Tibial artery (tissue), 4 donors: ENCODE measurements at regions not wholly inside any gene's neighbourhood (a gene's known extent, or its start where the extent isn't known, plus 50 kb on each side); places are given as distances from the start of the nearest gene placed in this dataset.

ENCODE experiments used
- DNase-seq, 2 donors: peaks; one replicate each; pipeline ENCODE4 v3.0.0-alpha.2; 2019
- H3K27ac ChIP-seq, 2 donors: fragments of 200-600 bp; sonication (generic) in 1 of 2; 1 replicate in 1 of 2; 2 replicates in 1 of 2; pipeline ENCODE4 v1.5.1; 2018 to 2019; ENCODE audit warnings: mild to moderate bottlenecking in 1 of 2
- H3K27me3 ChIP-seq, 2 donors: fragments of 200-600 bp; sonication (generic) in 1 of 2; one replicate each; pipeline versions ENCODE4 v1.5.1 to v1.6.0; 2016 to 2019
- H3K36me3 ChIP-seq, 3 donors: fragments of 200-600 bp; sonication (generic) in 2 of 3; one replicate each; pipeline ENCODE4 v1.5.1; 2016 to 2019; ENCODE audit warnings: mild to moderate bottlenecking in 2 of 3
- H3K4me1 ChIP-seq, 4 donors: fragments of 200-600 bp; sonication (generic) in 2 of 4; 1 replicate in 3 of 4; 2 replicates in 1 of 4; pipeline ENCODE4 v1.5.1; 2016 to 2019
- H3K4me3 ChIP-seq, 2 donors: fragments of 200-600 bp; sonication (generic) in 1 of 2; 1 replicate in 1 of 2; 2 replicates in 1 of 2; pipeline ENCODE4 v1.5.1; 2018 to 2019; ENCODE audit warnings: mild to moderate bottlenecking in 2 of 2
- H3K9me3 ChIP-seq, 3 donors: fragments of 200-600 bp; sonication (generic) in 1 of 3; one replicate each; pipeline ENCODE4 v1.5.1; 2016 to 2019
- intact Hi-C: fragments of 100-400 bp; cut with DNase I; formaldehyde crosslinking; loops from one replicate; pipeline ENCODE4 v1.15.0; 2023; ENCODE audit warnings: low total_unique reads
- TF ChIP-seq, protein P1 (sequence below), 2 experiments: fragments of 200-600 bp in 1 of 2; fragments of 450-650 bp in 1 of 2; IDR thresholded peaks; one replicate each; pipeline ENCODE4 v1.5.1; 2017 to 2019; ENCODE audit warnings: antibody characterized with exemption in 2 of 2, mild to moderate bottlenecking in 1 of 2, moderate library complexity in 1 of 2

- no peaks in the 10 kb centered on the region for H3K4me1 ChIP-seq
- no peaks in the 10 kb centered on the region for H3K36me3 ChIP-seq
- no peak overlapping the region for H3K27ac ChIP-seq
- H3K4me3 ChIP-seq: no peak overlapping the region
- intact Hi-C loops: no loop called here
- no peaks in the 10 kb centered on the region for H3K9me3 ChIP-seq
- no peak for DNase-seq
- no peaks in the 10 kb centered on the region for H3K27me3 ChIP-seq
- TF ChIP-seq, protein P1, sequence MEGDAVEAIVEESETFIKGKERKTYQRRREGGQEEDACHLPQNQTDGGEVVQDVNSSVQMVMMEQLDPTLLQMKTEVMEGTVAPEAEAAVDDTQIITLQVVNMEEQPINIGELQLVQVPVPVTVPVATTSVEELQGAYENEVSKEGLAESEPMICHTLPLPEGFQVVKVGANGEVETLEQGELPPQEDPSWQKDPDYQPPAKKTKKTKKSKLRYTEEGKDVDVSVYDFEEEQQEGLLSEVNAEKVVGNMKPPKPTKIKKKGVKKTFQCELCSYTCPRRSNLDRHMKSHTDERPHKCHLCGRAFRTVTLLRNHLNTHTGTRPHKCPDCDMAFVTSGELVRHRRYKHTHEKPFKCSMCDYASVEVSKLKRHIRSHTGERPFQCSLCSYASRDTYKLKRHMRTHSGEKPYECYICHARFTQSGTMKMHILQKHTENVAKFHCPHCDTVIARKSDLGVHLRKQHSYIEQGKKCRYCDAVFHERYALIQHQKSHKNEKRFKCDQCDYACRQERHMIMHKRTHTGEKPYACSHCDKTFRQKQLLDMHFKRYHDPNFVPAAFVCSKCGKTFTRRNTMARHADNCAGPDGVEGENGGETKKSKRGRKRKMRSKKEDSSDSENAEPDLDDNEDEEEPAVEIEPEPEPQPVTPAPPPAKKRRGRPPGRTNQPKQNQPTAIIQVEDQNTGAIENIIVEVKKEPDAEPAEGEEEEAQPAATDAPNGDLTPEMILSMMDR (IDR thresholded peaks at IDR 0.05): no peak
These were observed 532.9 kb downstream of the SLITRK6 start for GRCh38 chr13:85266331-85266730.

GRCh38 chr13:85265296-85265695 lies 533.9 kb downstream of the SLITRK6 start:
- TF ChIP-seq, protein P1 (IDR thresholded peaks at IDR 0.05): no peak
- Histone ChIP-seq H3K4me1 (no peaks in the 10 kb centered on the region), H3K36me3 (no peaks in the 10 kb centered on the region), H3K4me3 (no peak overlapping the region), H3K27me3 (no peaks in the 10 kb centered on the region), H3K9me3 (no peaks in the 10 kb centered on the region), H3K27ac (no peak overlapping the region)
- intact Hi-C loops: no loop called here
- DNase-seq: no peak

DNA sequence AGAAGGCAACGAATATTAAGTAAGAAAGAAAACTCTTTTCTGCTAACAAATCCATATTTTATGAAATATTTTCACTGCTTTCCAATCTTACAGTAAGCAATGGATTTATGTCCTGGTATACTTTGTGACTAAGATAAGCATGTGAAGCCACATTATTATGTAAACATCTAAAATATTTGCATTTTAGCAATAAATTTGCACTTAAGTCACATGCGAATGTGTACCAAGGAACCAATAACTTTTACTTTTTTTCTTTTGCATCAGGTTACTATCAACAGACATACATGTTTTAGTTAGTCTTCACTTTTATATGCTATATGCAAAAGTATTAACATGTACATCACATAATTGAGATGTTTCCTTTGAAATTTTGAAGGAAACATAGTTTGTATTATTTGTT lies 536.7 kb downstream of the SLITRK6 start:
- no peaks in the 10 kb centered on the region for H3K9me3 ChIP-seq
- no peaks in the 10 kb centered on the region for H3K27me3 ChIP-seq
- intact Hi-C loops: no loop called here
- H3K4me1 ChIP-seq: no peaks in the 10 kb centered on the region
- no peak overlapping the region for H3K27ac ChIP-seq
- TF ChIP-seq, protein P1 (IDR thresholded peaks at IDR 0.05): no peak
- H3K36me3 ChIP-seq: no peaks in the 10 kb centered on the region
- H3K4me3 ChIP-seq: no peak overlapping the region
- no peak for DNase-seq

GRCh38 chr13:85261757-85262346 lies 537.4 kb downstream of the SLITRK6 start:
- no peak overlapping the region for H3K4me3 ChIP-seq
- no peak overlapping the region for H3K27ac ChIP-seq
- H3K27me3 ChIP-seq: no peaks in the 10 kb centered on the region
- H3K36me3 ChIP-seq: no peaks in the 10 kb centered on the region
- TF ChIP-seq, protein P1 (IDR thresholded peaks at IDR 0.05): no peak
- intact Hi-C loops: no loop called here
- no peak for DNase-seq
- no peaks in the 10 kb centered on the region for H3K9me3 ChIP-seq
- no peaks in the 10 kb centered on the region for H3K4me1 ChIP-seq

GRCh38 chr13:85260896-85261295 lies 538.3 kb downstream of the SLITRK6 start:
- no peaks in the 10 kb centered on the region for H3K27me3 ChIP-seq
- intact Hi-C loops: no loop called here
- no peaks in the 10 kb centered on the region for H3K4me1 ChIP-seq
- TF ChIP-seq, protein P1 (IDR thresholded peaks at IDR 0.05): no peak
- H3K9me3 ChIP-seq: no peaks in the 10 kb centered on the region
- DNase-seq: no peak
- H3K4me3 ChIP-seq: no peak overlapping the region
- H3K27ac ChIP-seq: no peak overlapping the region
- no peaks in the 10 kb centered on the region for H3K36me3 ChIP-seq

GRCh38 chr13:85255978-85256377 lies 543.2 kb downstream of the SLITRK6 start:
- Histone ChIP-seq H3K4me1 (no peaks in the 10 kb centered on the region), H3K27ac (no peak overlapping the region), H3K9me3 (peaks cover 0 to 4% (median 0%) of the 10 kb centered on the region in 3 donors), H3K4me3 (no peak overlapping the region), H3K27me3 (no peaks in the 10 kb centered on the region), H3K36me3 (no peaks in the 10 kb centered on the region)
- intact Hi-C loops: no loop called here
- TF ChIP-seq, protein P1 (IDR thresholded peaks at IDR 0.05): no peak
- no peak for DNase-seq
